MM.1S (cell line): ENCODE measurements at regions not wholly inside any gene's neighbourhood (a gene's known extent, or its start where the extent isn't known, plus 50 kb on each side); places are given as distances from the start of the nearest gene placed in this dataset.

Experiments
- CTCF ChIP-seq: fragments of 300-600 bp; sonication (generic); IDR thresholded peaks from 2 replicates; pipeline ENCODE4 v1.5.1; 2016; ENCODE audit warnings: antibody characterized with exemption, low read length, mixed read lengths
- EZH2 ChIP-seq: fragments of 300-600 bp; sonication (generic); optimal IDR thresholded peaks from 2 replicates; pipeline ENCODE3; 2017; ENCODE audit warnings: low read depth, mild to moderate bottlenecking, antibody characterized with exemption, low read length, mixed read lengths
- EZH2phosphoT487 ChIP-seq: fragments of 300-600 bp; sonication (generic); IDR thresholded peaks from 2 replicates; pipeline ENCODE4 v1.6.1; 2018; ENCODE audit warnings: antibody characterized with exemption, low read length

GRCh38 chr11:129723761-129724162, 91.9 kb upstream of the TMEM45B start:
- TF ChIP-seq EZH2phosphoT487: no peak
- TF ChIP-seq CTCF: no peak
- TF ChIP-seq EZH2: no peak
